NB4 (cell line): ENCODE measurements at regions not wholly inside any gene's neighbourhood (a gene's known extent, or its start where the extent isn't known, plus 50 kb on each side); places are given as distances from the start of the nearest gene placed in this dataset.
"Not testable (repeated sequence)": the region's sequence is repeated elsewhere in the genome, so short reads cannot be mapped to it uniquely, and the experiment has no call there.

ENCODE experiments used
- DNase-seq: peaks from one replicate; pipeline ENCODE4 v3.0.0; 2010; ENCODE audit warnings: low read depth
- H3K4me3 ChIP-seq: one replicate; pipeline ENCODE4 v1.5.1; 2011; ENCODE audit warnings: mild to moderate bottlenecking, low read depth, low read length, moderate library complexity
- MYC ChIP-seq: IDR thresholded peaks from 2 replicates; pipeline ENCODE4 v1.6.1; 2011; ENCODE audit warnings: low read depth, low read length
- POLR2A ChIP-seq: IDR thresholded peaks from 2 replicates; pipeline ENCODE4 v1.6.1; 2011; ENCODE audit warnings: mild to moderate bottlenecking; ENCODE audit not compliant: insufficient read length; ENCODE audit errors: extremely low read depth
- TF ChIP-seq, protein P1 (sequence below): IDR thresholded peaks from 2 replicates; pipeline ENCODE4 v1.6.1; 2011; ENCODE audit warnings: low read depth, low read length
- TF ChIP-seq, protein P2 (sequence below): IDR thresholded peaks from one replicate; pipeline ENCODE4 v1.5.1; 2012; ENCODE audit warnings: low read depth, low read length

DNA sequence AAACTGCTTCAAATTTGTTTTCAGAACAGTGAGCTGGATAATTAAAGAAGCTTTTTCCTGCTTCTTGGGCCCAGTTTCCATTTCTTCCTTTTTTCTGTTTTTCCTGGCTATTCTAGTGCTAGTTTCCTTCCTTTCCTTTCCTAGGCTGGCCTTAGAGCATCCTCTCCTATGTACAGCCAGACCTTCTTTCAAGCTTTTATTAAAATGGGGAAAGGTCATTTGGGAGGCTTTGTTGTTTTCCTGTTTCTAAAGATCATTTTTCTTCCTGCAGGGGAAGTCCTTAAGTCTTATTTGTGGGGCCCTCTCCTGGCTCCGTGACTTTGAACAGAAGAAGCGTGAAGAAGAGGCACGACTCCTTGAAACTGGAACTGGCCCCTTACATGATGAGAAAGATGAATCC, 85.2 kb upstream of the PZP start:
- not testable (repeated sequence) for H3K4me3 ChIP-seq, DNase-seq

DNA sequence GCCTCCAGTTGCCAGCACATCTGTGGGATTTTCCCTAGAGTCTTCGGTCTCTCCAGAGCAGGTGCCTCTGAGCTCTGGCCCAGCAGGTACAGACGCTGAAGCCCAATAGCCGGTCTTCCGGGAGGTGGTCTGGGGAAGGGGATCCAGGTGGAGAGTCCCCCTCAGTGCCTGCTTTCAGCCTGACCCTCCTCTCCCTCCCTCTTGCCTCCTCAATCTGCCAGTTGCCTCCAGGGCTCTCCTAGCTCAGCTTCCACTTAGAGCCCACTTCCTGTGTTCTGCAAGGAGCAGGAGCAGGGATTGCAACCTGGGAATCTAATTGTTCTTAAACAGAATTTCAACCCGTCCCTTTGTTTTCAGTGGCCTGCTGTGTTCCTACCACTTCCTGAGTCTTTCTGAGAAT, 81.8 kb upstream of the PZP start:
- not testable (repeated sequence) for H3K4me3 ChIP-seq, DNase-seq

DNA sequence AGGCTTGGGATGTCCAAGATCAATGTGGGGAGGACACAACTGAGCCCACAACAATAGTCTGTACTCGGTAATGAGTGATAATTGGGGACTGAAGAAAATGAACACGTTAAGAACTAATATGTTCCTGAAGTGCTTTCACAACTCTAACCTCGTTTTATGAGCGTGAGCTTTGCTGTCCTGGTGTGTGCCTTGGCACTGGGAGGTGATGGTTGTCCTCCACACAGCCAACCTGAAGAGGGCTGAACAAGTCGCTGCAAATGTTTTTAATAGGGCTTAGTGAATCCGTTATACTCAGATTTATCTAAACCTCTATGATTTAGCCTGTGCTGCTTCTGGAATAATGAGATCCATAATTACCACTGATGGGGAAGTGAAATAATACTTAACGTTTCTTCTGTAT, 76.5 kb upstream of the PZP start:
- DNase-seq = not testable (repeated sequence)
- H3K4me3 ChIP-seq = peak overlapping the region; percentile 74

DNA sequence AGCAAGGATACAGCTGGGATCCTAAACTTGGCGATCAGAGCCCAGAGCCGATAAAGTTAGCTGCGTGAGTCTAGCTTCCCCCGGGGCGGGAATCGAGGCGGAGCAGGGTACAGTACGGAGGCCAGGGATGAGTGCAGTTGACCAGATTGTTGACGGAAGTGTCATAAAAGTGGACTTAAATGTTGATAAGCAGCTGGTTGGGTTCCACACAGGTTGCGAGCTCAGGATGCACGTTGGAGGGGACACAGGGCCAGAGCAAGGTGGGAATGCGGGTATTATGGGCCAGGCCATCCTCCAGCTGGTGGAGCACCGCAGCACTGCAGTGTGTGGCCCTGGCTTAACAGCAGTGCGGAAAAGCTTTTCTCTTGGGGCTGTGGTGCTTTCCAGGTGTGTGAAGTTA, 76.0 kb upstream of the PZP start:
- TF ChIP-seq, protein P1, sequence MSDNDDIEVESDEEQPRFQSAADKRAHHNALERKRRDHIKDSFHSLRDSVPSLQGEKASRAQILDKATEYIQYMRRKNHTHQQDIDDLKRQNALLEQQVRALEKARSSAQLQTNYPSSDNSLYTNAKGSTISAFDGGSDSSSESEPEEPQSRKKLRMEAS = peak; percentile 1; the same call in 1 of the 2 replicates
- 0 out of 2 replicates have a peak, but pooled peaks have one; percentile 1 for TF ChIP-seq MYC
- DNase-seq = peak; percentile 37
- H3K4me3 ChIP-seq = peak overlapping the region; percentile 74

DNA sequence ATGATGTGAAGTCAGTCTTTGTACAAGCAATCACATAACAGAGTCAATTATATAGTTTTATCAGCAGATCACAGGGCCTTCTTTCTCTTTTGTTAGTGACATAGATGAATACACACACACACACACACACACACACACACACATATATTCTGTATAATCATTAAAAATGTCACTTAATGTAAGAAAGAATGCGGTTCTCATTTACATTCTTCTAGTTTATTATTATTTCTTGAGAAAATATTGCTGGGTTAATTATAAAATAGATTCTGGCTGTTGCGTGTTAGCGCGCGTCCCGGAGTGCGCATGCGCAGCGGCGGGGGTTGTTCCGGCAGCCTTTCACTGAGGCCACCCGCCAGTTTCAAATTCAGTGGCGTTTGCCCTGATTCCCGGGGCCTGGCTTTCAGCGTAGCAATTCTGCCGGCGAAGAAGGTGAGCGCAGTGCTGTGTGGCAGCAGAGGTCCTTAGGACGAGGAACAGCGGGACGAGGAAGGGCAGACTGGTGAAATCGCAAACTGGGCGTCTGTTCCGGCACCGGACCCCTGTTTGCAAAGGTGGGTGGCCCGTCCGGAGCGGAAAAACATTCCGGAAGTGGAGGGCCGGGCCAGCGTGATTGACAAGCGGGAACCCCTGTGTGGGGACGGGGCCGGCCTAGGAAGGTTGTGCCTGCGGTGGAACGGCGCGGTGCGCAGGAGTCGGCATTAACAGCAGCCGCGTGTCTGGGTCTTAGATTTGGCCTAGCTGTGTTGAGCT, 75.3 kb upstream of the PZP start:
- peak; percentile 93 for DNase-seq
- peak; percentile 55 for TF ChIP-seq MYC
- peak; percentile 22 for TF ChIP-seq POLR2A
- TF ChIP-seq, protein P1 = peak; percentile 46; the same call in 1 of the 2 replicates

DNA sequence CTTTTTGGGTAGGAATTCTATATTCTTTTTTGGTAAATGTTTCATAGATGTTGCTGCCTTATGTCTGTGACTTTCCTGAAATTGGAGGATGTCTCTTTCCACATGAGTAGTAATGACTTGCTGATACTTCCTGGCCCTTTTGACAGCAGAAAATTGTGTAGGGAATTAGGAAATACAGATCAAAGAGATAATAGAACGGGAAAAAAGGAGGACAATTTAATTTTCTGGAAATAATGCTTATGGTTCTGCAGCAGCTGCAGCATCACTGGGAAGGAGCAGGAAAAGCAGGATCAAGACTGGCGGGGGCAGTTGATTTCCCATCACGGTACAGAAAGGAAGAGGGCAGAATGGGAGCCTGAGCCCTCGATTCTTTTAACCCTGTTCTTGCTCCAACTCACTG, 68.8 kb upstream of the PZP start:
- DNase-seq = no peak
- no peak overlapping the region for H3K4me3 ChIP-seq
- TF ChIP-seq, protein P2, sequence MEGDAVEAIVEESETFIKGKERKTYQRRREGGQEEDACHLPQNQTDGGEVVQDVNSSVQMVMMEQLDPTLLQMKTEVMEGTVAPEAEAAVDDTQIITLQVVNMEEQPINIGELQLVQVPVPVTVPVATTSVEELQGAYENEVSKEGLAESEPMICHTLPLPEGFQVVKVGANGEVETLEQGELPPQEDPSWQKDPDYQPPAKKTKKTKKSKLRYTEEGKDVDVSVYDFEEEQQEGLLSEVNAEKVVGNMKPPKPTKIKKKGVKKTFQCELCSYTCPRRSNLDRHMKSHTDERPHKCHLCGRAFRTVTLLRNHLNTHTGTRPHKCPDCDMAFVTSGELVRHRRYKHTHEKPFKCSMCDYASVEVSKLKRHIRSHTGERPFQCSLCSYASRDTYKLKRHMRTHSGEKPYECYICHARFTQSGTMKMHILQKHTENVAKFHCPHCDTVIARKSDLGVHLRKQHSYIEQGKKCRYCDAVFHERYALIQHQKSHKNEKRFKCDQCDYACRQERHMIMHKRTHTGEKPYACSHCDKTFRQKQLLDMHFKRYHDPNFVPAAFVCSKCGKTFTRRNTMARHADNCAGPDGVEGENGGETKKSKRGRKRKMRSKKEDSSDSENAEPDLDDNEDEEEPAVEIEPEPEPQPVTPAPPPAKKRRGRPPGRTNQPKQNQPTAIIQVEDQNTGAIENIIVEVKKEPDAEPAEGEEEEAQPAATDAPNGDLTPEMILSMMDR = no peak
- no peak for TF ChIP-seq MYC
- TF ChIP-seq, protein P1 = no peak

More for the DNA sequence above, 75.3 kb upstream of the PZP start:
- H3K4me3 ChIP-seq = peak overlapping the region; percentile 74

DNA sequence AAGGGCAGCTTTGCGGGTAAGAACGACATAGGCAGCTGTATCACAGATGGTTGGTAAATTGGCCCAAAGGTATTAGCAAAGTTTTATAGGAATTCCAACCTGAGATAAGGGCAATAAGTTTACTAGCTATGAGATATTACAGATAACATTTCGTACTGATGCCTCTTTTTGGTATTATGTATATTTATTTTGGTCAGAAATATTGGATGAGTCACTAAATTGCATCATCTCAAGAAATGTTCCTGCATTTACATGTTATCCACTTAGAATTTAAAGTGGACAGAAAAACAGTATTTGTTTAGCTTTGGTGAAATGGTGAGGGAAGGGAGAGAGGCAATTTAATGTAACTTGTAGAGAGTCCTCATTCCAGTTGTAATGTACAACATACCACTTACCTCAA, 65.1 kb upstream of the PZP start:
- no peak for DNase-seq
- TF ChIP-seq, protein P2 = no peak
- TF ChIP-seq MYC (no peak), POLR2A (no peak)
- TF ChIP-seq, protein P1 = no peak
- H3K4me3 ChIP-seq = no peak overlapping the region

DNA sequence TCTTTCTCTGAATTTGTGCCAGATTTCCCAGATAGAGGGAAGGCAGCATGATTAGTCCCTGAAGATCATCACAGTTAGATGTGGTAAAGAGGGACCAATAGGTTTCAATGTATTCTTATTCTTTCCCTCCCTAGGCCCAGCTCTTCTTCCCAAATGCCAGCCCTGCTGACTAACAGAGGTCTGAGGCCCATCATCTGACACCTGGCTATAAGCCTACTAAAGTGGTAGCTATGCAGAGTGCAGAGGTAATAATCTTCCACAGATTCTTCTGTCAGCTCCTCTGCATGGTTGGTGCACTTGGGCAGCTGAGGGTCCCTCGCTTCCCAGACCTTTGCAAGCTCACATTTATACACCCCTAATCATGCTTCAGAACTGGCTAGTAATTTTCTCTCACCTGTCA, 63.7 kb upstream of the PZP start:
- H3K4me3 ChIP-seq = no peak overlapping the region
- TF ChIP-seq MYC (no peak), POLR2A (no peak)
- TF ChIP-seq, protein P1 = no peak
- TF ChIP-seq, protein P2 = no peak
- no peak for DNase-seq
